ENCODE measurements at regions not wholly inside any gene's neighbourhood (a gene's known extent, or its start where the extent isn't known, plus 50 kb on each side); places are given as distances from the start of the nearest gene placed in this dataset.

GRCh38 chr6:94511502-94512088 is 1065.7 kb upstream of the MANEA start:
- no peak for DNase-seq

DNA sequence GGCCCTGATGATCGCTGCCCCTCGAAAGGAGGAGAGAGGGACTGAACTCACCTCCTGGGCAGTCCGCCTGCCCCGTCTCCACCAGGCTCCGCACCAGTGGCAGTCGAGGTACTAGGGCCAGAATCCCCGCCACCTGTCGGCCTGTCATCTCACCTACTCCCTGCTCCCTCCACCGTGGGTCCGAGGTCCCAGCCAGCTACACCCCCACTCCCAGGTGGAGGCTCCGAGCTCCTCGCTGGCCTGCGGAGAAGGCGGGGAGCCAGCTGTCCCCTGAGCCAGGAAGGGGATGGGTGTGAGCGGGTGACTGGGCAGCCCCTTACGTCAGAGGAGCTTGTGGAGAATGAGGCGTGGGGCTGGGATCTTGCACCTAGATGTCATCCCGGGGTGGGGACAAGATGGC is 1066.5 kb upstream of the MANEA start:
- no peak for DNase-seq

- DNase-seq, result no peak
These were observed 1075.8 kb upstream of the MANEA start for GRCh38 chr6:94501516-94501915.

DNA sequence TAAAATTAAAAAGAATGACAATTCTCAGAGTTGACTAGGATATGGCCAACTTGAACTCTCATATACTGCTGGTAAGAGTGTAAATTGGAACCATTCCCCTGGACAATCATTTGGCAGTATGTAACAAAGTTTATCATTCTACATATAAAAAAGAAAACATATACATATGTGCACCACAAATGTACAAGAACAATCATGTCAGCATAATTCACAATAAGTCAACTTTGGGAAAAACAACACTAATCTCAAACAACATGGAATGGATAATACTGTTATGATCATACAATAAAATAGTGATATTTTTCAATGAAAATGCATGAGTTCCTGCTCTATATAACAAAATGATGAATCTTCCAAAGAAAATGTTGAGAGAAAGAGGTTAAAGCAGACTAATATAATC is 1078.7 kb upstream of the EPHA7 start:
- no peak for DNase-seq

DNA sequence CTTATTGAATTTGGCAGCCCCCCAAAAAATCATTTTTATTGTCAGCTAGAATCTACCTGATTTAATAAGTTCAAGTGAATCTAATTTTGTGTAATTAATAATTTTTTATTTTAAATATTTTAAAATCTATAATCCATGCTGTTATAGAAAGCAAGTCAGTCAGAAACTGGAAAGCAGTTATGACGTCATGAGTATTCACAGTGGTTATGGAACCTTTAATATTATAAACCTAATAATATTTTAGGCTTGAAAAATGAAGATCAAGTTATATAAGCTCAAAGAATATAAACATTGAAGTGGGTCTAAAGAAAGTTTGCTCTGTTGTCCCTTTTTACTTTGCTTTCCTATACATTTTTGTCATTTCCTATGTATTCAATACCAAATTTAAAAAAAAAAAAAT is 1075.1 kb upstream of the EPHA7 start:
- no peak for DNase-seq

- DNase-seq, result no peak
These were observed 1068.0 kb upstream of the EPHA7 start for GRCh38 chr6:94487371-94487770.

GRCh38 chr6:94478133-94479005 is 1059.0 kb upstream of the EPHA7 start:
- DNase-seq, result no peak

DNA sequence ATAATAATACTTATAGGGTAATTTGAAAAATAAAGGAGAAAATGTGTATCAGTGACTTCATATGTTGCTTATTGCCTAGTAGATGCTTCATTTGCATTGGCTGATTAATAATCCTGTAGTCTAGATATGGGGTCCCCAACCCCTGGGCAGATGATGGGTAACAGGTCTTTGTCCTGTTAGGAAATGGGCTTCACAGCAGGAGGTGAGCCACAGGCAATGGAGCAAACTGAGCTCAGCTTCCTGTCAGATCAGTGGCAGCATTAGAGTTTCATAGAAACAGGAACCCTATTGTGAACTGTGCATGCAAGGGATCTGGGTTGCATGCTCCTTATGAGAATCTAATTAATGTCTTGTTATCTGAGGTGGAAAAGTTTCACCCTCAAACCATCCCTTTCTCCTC is 1049.5 kb upstream of the EPHA7 start:
- DNase-seq, result no peak

- no peak for DNase-seq
These were observed 1044.7 kb upstream of the EPHA7 start for GRCh38 chr6:94464018-94464510.

DNA sequence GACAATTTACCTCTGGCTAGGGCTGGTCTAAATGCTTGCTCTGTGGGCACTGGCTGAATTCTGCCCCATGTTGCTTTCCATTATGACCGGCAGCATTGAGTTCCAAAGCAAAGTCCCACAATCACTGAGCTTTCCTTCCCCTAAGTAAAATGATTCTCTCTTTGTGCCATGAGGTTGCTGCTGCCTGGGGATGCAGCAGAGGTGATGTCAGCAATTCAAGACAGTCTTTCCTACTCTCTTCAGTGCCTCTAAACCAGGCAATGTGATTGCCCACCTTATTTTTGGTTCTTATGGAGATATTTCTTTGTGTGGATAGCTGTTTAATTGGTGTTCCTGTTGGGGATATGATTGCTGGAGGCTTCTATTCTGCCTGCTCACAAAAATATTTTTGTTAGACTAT is 1043.9 kb upstream of the EPHA7 start:
- no peak for DNase-seq

GRCh38 chr6:94462231-94462630 is 1042.9 kb upstream of the EPHA7 start:
- no peak for DNase-seq

- no peak for DNase-seq
These were observed 1036.9 kb upstream of the EPHA7 start for GRCh38 chr6:94456266-94456665.

DNA sequence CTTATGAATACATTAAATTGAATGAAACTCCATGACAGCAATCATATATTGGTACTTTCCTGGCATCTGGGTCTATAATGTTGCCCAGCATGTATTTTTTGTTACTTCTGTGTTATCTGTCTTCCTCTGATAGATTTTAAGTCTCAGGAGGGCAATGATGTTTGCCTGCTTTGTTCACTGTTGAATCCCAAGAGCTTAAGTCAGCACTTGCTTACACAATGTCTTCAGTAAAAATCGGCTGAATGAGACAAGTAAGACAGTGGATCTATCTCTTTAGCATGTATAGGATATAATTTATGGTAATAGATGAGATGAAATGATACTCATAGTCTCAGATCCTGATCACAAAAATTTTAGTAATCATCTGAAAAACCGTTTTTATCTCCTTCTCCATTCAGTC is 1034.9 kb upstream of the EPHA7 start:
- no peak for DNase-seq

DNA sequence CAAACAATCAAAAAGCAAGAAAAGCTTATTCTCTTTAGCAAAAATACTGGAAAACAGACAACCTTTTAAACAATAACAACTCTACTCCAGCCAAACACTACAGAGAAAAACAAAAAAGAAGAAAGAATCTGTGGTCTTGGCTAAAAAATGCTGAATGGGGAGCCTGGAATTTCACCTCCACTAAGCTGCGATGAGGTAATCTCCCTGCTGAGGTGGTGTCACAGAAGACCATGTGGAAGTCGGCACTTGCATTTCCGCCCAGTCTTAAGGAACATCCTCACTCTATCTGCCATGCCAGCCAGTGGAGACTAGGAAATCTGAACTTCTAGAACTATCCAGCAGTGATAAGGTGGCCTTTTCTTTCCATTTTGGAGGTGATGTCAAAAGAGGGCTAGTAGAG is 1026.8 kb upstream of the EPHA7 start:
- no peak for DNase-seq

- no peak for DNase-seq
These were observed 1024.3 kb upstream of the EPHA7 start for GRCh38 chr6:94443701-94444100.

DNA sequence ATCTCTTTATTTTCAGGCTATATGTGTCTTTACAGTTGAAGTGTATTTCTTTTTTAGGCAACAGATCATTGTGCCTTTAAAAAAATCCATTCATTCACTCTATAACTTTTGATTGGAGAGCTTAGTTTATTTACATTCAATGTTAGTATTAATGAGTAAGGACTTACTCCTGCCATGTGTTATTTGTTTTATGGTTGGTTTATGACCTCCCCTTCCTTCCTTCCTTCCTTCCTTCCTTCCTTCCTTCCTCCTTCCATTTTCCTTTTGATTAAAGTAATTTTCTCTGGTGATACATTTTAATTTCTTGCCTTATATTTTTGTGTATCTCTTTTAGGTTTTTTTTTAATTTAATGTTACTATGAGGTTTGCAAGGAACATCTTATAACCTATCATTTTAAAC is 1005.3 kb upstream of the EPHA7 start:
- no peak for DNase-seq

- no peak for DNase-seq
These were observed 998.0 kb upstream of the EPHA7 start for GRCh38 chr6:94417363-94417762.

DNA sequence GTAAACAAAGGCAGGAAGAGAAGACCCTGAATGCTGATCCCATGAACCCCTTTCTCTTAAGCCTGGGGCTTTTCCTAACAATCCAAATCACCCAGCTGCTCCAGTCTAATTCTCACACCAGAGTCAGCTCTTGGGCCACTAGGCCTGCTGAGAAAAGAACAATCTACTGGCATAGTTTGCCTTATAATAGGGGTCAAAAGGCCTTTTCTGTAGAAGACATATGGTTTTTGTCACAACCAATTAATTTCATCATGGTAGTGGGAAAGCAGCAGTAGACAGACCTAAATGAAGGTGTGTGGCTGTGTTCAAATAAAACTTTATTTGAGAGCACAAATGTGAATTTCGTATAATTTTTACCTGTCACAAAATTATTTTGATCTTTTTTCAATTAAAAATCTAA is 994.7 kb upstream of the EPHA7 start:
- no peak for DNase-seq

- no peak for DNase-seq
These were observed 982.0 kb upstream of the EPHA7 start for GRCh38 chr6:94401311-94401710.

DNA sequence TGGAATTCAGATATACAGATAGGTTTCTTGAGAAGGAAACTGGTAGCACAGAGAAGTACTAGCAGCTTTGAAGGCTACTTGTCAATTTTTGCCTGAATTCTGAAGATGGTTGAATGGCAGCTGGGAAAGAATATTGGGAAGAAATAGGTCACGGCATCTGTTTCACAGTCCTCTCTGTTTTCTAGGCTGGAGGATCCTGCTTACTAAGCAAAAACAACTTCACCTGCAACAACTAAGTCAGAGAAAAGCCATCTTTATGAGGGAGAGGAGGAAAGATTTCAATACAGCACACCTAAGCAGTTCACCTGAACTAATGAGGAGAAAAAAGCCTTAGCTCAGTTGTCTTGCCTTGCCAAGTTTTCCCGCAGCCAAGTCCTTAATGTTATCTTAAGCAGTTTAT is 975.5 kb upstream of the EPHA7 start:
- DNase-seq, result no peak

DNA sequence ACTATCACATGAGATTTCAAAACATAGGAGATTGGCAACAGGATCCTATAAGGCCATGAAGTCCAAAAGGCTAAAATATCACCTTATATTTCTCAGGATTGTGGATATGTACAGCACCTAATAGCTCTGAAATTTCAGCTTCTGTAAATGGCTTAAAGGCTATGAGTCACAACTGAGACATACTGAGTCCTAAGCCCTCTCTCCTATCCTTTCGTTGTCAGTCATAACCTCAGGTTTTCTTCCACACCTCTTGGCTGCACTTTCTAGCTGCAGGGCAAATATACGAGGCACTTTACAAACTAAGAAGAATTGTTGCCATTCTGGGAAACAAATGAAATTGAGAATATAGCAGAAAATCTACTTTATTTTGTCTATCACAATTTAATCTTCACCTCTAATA is 969.9 kb upstream of the EPHA7 start:
- DNase-seq, result no peak

GRCh38 chr6:94377835-94378234 is 958.5 kb upstream of the EPHA7 start:
- no peak for DNase-seq

DNA sequence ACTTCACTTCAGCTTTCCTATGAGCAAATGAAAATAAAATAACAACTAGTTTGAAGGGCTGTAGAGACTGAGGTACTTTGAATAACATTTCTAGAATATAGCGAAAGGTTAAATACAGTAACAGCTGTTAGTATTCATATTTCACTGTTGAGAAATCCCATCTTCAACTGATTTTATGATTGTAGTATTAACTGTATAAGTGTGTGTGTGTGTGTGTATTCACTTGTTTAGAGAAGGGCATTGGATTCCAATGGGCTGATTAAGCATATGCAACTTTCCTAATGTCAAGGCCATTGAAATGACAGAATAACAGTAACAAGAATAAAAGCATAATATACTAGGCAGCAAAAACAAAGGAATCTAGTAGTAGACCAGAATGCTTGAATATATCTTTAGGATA is 957.5 kb upstream of the EPHA7 start:
- DNase-seq, result no peak

- no peak for DNase-seq
These were observed 952.9 kb upstream of the EPHA7 start for GRCh38 chr6:94372229-94372628.

DNA sequence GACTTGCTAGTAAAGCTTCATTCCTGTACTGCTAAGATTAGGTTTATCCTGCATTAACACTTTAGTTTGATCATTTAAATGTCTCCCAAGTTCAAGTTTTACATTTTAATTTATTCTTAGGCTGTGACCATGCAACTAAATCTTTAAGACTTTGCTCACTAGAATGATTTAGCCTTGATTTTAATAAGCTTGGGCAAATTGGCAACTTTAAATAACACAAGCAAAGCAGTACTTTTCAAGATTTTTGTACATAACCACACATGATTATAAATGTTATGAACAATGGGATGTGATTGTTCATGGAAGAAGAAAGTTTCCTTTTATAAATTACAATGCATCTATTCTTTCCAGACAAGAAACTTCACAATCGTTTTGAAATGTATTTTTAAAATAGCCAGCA is 948.0 kb upstream of the EPHA7 start:
- no peak for DNase-seq

Data from right forelimb (tissue), 1 donor.